ENCODE measurements at regions not wholly inside any gene's neighbourhood (a gene's known extent, or its start where the extent isn't known, plus 50 kb on each side); places are given as distances from the start of the nearest gene placed in this dataset.

- DNase-seq (ENCODE audit: low spot score) = no peak
These were observed 224.6 kb downstream of the TLE4 start for GRCh38 chr9:79796411-79796810.

DNA sequence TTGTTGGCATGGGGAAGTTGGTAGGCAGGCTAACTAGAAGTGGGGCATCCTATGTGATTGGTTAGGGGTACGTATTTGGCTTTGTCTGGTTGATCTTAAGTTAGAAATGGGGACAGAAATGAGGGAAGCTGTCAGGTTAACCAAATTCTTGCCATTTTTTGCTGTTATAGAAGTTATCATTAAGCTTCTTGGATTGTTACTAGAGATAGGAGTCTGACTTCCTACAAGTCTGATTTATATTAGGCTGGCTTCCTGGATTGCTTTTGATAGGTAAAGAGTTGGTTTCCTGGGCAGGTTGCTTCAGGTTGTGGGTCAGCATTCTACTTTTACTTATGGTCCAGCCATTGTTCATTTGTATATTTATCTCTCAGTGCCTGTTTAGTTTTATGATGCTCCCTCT, 216.9 kb downstream of the TLE4 start:
- DNase-seq (ENCODE audit: low spot score) = no peak

DNA sequence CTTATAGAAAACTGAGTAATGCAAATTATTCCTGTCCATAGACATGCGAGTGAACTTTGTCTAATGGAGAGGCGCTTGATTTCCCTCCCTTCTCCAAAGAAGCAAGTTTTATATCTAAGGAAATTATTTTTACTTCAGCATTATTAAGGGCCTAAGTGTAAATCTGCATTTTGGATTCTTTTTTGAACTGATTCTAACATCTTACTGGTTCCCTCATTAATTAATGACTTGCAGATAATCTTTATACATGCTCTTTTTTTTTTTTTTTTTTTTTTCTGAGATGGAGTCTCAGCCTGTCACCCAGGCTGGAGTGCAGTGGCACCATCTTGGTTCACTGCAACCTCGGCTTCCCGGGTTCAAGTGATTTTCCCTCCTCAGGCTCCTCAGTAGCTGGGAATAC, 209.5 kb downstream of the TLE4 start:
- DNase-seq (ENCODE audit: low spot score) = no peak

GRCh38 chr9:79780559-79780958, 208.8 kb downstream of the TLE4 start:
- DNase-seq (ENCODE audit: low spot score) = no peak

GRCh38 chr9:79779901-79780300, 208.1 kb downstream of the TLE4 start:
- no peak for DNase-seq (ENCODE audit: low spot score)

DNA sequence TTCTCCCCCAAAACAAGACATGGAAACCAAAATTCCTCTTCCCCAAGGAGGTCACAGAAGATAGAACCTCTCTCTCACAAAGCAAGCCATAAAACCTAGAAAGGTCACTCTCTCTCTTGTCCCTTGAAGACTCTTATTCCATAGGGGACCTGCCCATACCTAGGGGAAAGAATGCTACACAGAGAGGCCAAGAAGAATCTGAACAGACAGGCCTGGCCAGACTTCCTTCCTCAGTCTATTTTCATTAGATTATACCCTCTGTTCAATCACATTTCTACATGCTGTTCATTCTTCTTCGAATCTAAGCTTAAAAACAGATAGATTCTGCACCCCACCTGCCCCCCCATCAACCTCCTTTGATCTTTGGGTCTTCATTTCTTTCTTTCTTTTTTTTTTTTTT, 206.8 kb downstream of the TLE4 start:
- DNase-seq (ENCODE audit: low spot score) = no peak

- no peak for DNase-seq (ENCODE audit: low spot score)
These were observed 204.8 kb downstream of the TLE4 start for GRCh38 chr9:79776581-79776980.

Data from Ammon's horn (tissue), 1 donor.